ENCODE measurements at regions not wholly inside any gene's neighbourhood (a gene's known extent, or its start where the extent isn't known, plus 50 kb on each side); places are given as distances from the start of the nearest gene placed in this dataset.

DNA sequence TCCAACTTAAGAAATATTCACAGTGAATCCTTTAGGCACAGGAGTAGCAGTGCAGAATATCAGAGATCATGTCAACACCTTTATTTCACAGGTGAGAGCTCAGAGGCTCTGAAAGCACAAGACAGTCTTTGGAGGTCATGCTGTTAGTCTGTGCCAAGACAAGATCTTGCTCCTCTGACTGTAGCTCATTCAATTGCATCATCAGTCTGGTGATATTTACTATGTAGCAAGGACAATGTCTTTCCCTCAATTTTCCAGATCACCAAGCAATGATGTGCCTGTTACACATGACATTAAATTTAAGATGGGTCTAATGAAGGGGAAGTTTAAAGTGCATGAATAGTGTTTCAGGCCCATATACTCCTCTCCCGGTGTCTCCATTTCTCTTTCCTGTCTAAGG, 277.5 kb downstream of the IL15 start:
- no peak overlapping the region for H3K4me3 ChIP-seq (ENCODE audit: control extremely low read depth in 1 of 5, extremely low read depth in 1 of 5, insufficient read depth in 1 of 5, low read depth in 2 of 5, low read length in 4 of 5)
- Mint-ChIP-seq H3K4me3 (no peak overlapping the region), H3K27me3 (no peaks in the 10 kb centered on the region), H3K4me1 (no peaks in the 10 kb centered on the region), H3K27ac (no peak overlapping the region), H3K9me3 (ENCODE audit: insufficient read depth) (no peaks in the 10 kb centered on the region)
- H2AFZ ChIP-seq (ENCODE audit: insufficient read depth, low read depth, low read length, poor library complexity, severe bottlenecking), result no peak overlapping the region
- ATAC-seq (ENCODE audit: low read depth), result no peak
- DNase-seq, result no peak
- no peaks in the 10 kb centered on the region for H3K27me3 ChIP-seq (replicated peaks in 1 of 4; ENCODE audit: control extremely low read depth in 1 of 4, control insufficient read depth in 3 of 4, insufficient read depth in 4 of 4, low read length in 3 of 4)
- WGBS (ENCODE audit: insufficient coverage), result no CpG with 5 or more reads among the region's 1 CpG
- H4K20me1 ChIP-seq (ENCODE audit: control insufficient read depth, insufficient read depth, low read length, poor library complexity, severe bottlenecking), result no peaks in the 10 kb centered on the region
- ChIA-PET CTCF (interaction anchor here (0.6 kb wide), 1 partner anchor 557 kb away, joined by 3 read pairs; no protein-coding TSS in a partner anchor), POLR2A (no interaction called here)
- no peaks in the 10 kb centered on the region for H3K36me3 ChIP-seq (replicated peaks in 1 of 2; ENCODE audit: control extremely low read depth in 1 of 2, control insufficient read depth in 1 of 2, extremely low read depth in 1 of 2, insufficient read depth in 2 of 2, low read length in 1 of 2)
- no peaks in the 10 kb centered on the region for H3K79me2 ChIP-seq (ENCODE audit: control insufficient read depth, insufficient read depth, low read length)
- H3K4me1 ChIP-seq (ENCODE audit: control insufficient read depth in 2 of 2, insufficient read depth in 2 of 2, low read length in 2 of 2), result no peaks in the 10 kb centered on the region
- no peak overlapping the region for H3K4me2 ChIP-seq (replicated peaks; ENCODE audit: low read depth, low read length, poor library complexity, severe bottlenecking)
- H3K9me3 ChIP-seq (ENCODE audit: control extremely low read depth in 1 of 3, control insufficient read depth in 2 of 3, insufficient read depth in 1 of 3, low read length in 2 of 3), result no peaks in the 10 kb centered on the region
- TF ChIP-seq CTCF (IDR thresholded peaks at IDR 0.05) (no peak), EZH2 (IDR thresholded peaks at IDR 0.05; ENCODE audit: borderline replicate concordance, insufficient read depth, low read depth, low read length, poor library complexity, severe bottlenecking) (no peak)
- H3K9ac ChIP-seq (ENCODE audit: low read length), result no peak overlapping the region
- intact Hi-C loops (cut with micrococcal nuclease), result no loop called here
- no peak overlapping the region for H3K27ac ChIP-seq (ENCODE audit: low read length in 2 of 2)

GRCh38 chr4:141914746-141915145, 278.4 kb downstream of the IL15 start:
- Mint-ChIP-seq H3K4me3 (no peak overlapping the region), H3K9me3 (ENCODE audit: insufficient read depth) (no peaks in the 10 kb centered on the region), H3K4me1 (no peaks in the 10 kb centered on the region), H3K27me3 (no peaks in the 10 kb centered on the region), H3K27ac (no peak overlapping the region)
- no peak for TF ChIP-seq CTCF (IDR thresholded peaks at IDR 0.05)
- TF ChIP-seq EZH2 (IDR thresholded peaks at IDR 0.05; ENCODE audit: borderline replicate concordance, insufficient read depth, low read depth, low read length, poor library complexity, severe bottlenecking), result no peak
- intact Hi-C loops (cut with micrococcal nuclease), result no loop called here
- CTCF ChIA-PET, result no interaction called here
- no peaks in the 10 kb centered on the region for H3K79me2 ChIP-seq (ENCODE audit: control insufficient read depth, insufficient read depth, low read length)
- H3K4me3 ChIP-seq (ENCODE audit: control extremely low read depth in 1 of 5, extremely low read depth in 1 of 5, insufficient read depth in 1 of 5, low read depth in 2 of 5, low read length in 4 of 5), result no peak overlapping the region
- H2AFZ ChIP-seq (ENCODE audit: insufficient read depth, low read depth, low read length, poor library complexity, severe bottlenecking), result no peak overlapping the region
- H3K9ac ChIP-seq (ENCODE audit: low read length), result no peak overlapping the region
- H3K4me1 ChIP-seq (ENCODE audit: control insufficient read depth in 2 of 2, insufficient read depth in 2 of 2, low read length in 2 of 2), result no peaks in the 10 kb centered on the region
- DNase-seq (no peak), ATAC-seq (ENCODE audit: low read depth) (no peak)
- POLR2A ChIA-PET, result no interaction called here
- H3K27ac ChIP-seq (ENCODE audit: low read length in 2 of 2), result no peak overlapping the region
- no peak overlapping the region for H3K4me2 ChIP-seq (replicated peaks; ENCODE audit: low read depth, low read length, poor library complexity, severe bottlenecking)
- no peaks in the 10 kb centered on the region for H3K27me3 ChIP-seq (replicated peaks in 1 of 4; ENCODE audit: control extremely low read depth in 1 of 4, control insufficient read depth in 3 of 4, insufficient read depth in 4 of 4, low read length in 3 of 4)
- H4K20me1 ChIP-seq (ENCODE audit: control insufficient read depth, insufficient read depth, low read length, poor library complexity, severe bottlenecking), result no peaks in the 10 kb centered on the region
- no CpG with 5 or more reads among the region's 1 CpG for WGBS (ENCODE audit: insufficient coverage)
- no peaks in the 10 kb centered on the region for H3K36me3 ChIP-seq (replicated peaks in 1 of 2; ENCODE audit: control extremely low read depth in 1 of 2, control insufficient read depth in 1 of 2, extremely low read depth in 1 of 2, insufficient read depth in 2 of 2, low read length in 1 of 2)
- no peaks in the 10 kb centered on the region for H3K9me3 ChIP-seq (ENCODE audit: control extremely low read depth in 1 of 3, control insufficient read depth in 2 of 3, insufficient read depth in 1 of 3, low read length in 2 of 3)
